Liver (tissue), 8 donors: ENCODE measurements at regions not wholly inside any gene's neighbourhood (a gene's known extent, or its start where the extent isn't known, plus 50 kb on each side); places are given as distances from the start of the nearest gene placed in this dataset.

Experiments
- DNase-seq: peaks from one replicate; pipeline ENCODE4 v3.0.0-alpha.2; 2017; ENCODE audit warnings: low spot score
- H3K27ac ChIP-seq, 2 donors: one replicate each; pipeline ENCODE4 v1.7.0; 2013; ENCODE audit warnings: inconsistent platforms in 2 of 2, low read length in 2 of 2, control low read depth in 1 of 2, low read depth in 1 of 2, mild to moderate bottlenecking in 1 of 2
- H3K27me3 ChIP-seq, 4 donors: one replicate each; pipeline versions ENCODE4 v1.6.1 to v1.7.0; 2013; ENCODE audit warnings: low read length in 3 of 4, inconsistent platforms in 1 of 4, mild to moderate bottlenecking in 1 of 4, moderate library complexity in 1 of 4; ENCODE audit not compliant: control insufficient read depth in 4 of 4, insufficient read depth in 4 of 4
- H3K36me3 ChIP-seq, 4 donors: one replicate each; pipeline versions ENCODE4 v1.6.1 to v1.7.0; 2013; ENCODE audit warnings: low read length in 3 of 4, mild to moderate bottlenecking in 3 of 4, low read depth in 1 of 4, moderate library complexity in 1 of 4; ENCODE audit not compliant: control insufficient read depth in 4 of 4, insufficient read depth in 3 of 4
- H3K4me1 ChIP-seq, 4 donors: one replicate each; pipeline versions ENCODE4 v1.6.1 to v1.7.0; 2013; ENCODE audit warnings: low read length in 3 of 4, mild to moderate bottlenecking in 3 of 4, moderate library complexity in 1 of 4; ENCODE audit not compliant: control insufficient read depth in 4 of 4, insufficient read depth in 4 of 4
- H3K4me3 ChIP-seq, 3 donors: one replicate each; pipeline versions ENCODE4 v1.6.1 to v1.7.0; 2013; ENCODE audit warnings: low read length in 3 of 3, control low read depth in 1 of 3, low read depth in 1 of 3, mild to moderate bottlenecking in 1 of 3
- H3K9ac ChIP-seq, 2 donors: one replicate each; pipeline ENCODE4 v1.7.0; 2013; ENCODE audit warnings: low read length in 2 of 2, mild to moderate bottlenecking in 2 of 2, moderate library complexity in 2 of 2, control low read depth in 1 of 2, low read depth in 1 of 2
- H3K9me3 ChIP-seq, 4 donors: one replicate each; pipeline versions ENCODE4 v1.6.1 to v1.7.0; 2013; ENCODE audit warnings: low read length in 3 of 4; ENCODE audit not compliant: control insufficient read depth in 4 of 4
- ATF3 ChIP-seq: IDR thresholded peaks from 2 replicates; pipeline ENCODE4 v1.6.1; 2016; ENCODE audit warnings: antibody characterized with exemption
- CTCF ChIP-seq: fragments of 150-350 bp; IDR thresholded peaks from 2 replicates; pipeline ENCODE4 v1.5.1; 2017; ENCODE audit warnings: improper control_type of control experiment, low read depth, low read length; ENCODE audit not compliant: missing input control
- EGR1 ChIP-seq, 2 donors: IDR thresholded peaks; 2 replicates each; pipeline ENCODE4 v1.6.1; 2016 to 2018; ENCODE audit warnings: antibody characterized with exemption in 2 of 2, low read depth in 2 of 2
- FOXA1 ChIP-seq: IDR thresholded peaks from 2 replicates; pipeline ENCODE4 v1.6.1; 2016; ENCODE audit warnings: antibody characterized with exemption
- FOXA2 ChIP-seq: IDR thresholded peaks from 2 replicates; pipeline ENCODE4 v1.6.1; 2016; ENCODE audit warnings: antibody characterized with exemption
- GABPA ChIP-seq, 2 donors: IDR thresholded peaks in 1 of 2; conservative IDR thresholded peaks in 1 of 2; 2 replicates each; pipeline ENCODE4 v1.6.1; 2016; ENCODE audit warnings: antibody characterized with exemption in 2 of 2, mild to moderate bottlenecking in 1 of 2, moderate library complexity in 1 of 2
- HNF4A ChIP-seq, 2 donors: conservative IDR thresholded peaks; 2 replicates each; pipeline ENCODE4 v1.6.1; 2016; ENCODE audit warnings: antibody characterized with exemption in 2 of 2, mild to moderate bottlenecking in 2 of 2
- HNF4G ChIP-seq: IDR thresholded peaks from 2 replicates; pipeline ENCODE4 v1.6.1; 2016; ENCODE audit warnings: antibody characterized with exemption
- JUND ChIP-seq, 2 donors: IDR thresholded peaks; 2 replicates each; pipeline ENCODE4 v1.6.1; 2016; ENCODE audit warnings: antibody characterized with exemption in 2 of 2
- MAX ChIP-seq: IDR thresholded peaks from 2 replicates; pipeline ENCODE4 v1.6.1; 2016; ENCODE audit warnings: antibody characterized with exemption
- NR2F2 ChIP-seq: IDR thresholded peaks from 2 replicates; pipeline ENCODE4 v1.6.1; 2016; ENCODE audit warnings: antibody characterized with exemption
- RAD21 ChIP-seq, 2 donors: IDR thresholded peaks; 2 replicates each; pipeline ENCODE4 v1.6.1; 2016; ENCODE audit warnings: antibody characterized with exemption in 2 of 2, mild to moderate bottlenecking in 2 of 2
- REST ChIP-seq: IDR thresholded peaks from 2 replicates; pipeline ENCODE4 v1.6.1; 2016; ENCODE audit warnings: antibody characterized with exemption, mild to moderate bottlenecking
- RXRA ChIP-seq, 2 donors: IDR thresholded peaks; 2 replicates each; pipeline ENCODE4 v1.6.1; 2017 to 2018; ENCODE audit warnings: antibody characterized with exemption in 2 of 2, mild to moderate bottlenecking in 1 of 2
- SP1 ChIP-seq: IDR thresholded peaks from 2 replicates; pipeline ENCODE4 v1.6.1; 2018; ENCODE audit warnings: antibody characterized with exemption, mild to moderate bottlenecking
- TAF1 ChIP-seq: conservative IDR thresholded peaks from 2 replicates; pipeline ENCODE4 v1.6.1; 2016; ENCODE audit warnings: antibody characterized with exemption, mild to moderate bottlenecking
- YY1 ChIP-seq: IDR thresholded peaks from 2 replicates; pipeline ENCODE4 v1.6.1; 2016; ENCODE audit warnings: antibody characterized with exemption, mild to moderate bottlenecking
- ZBTB33 ChIP-seq: IDR thresholded peaks from 2 replicates; pipeline ENCODE4 v1.6.1; 2016; ENCODE audit warnings: antibody characterized with exemption
- WGBS: extraction: QIAGEN DNeasy Blood & Tissue Kit; methylation state at CpG from one replicate; pipeline ENCODE4 v1.1.7; 2013; 5-methylcytosine and 5-hydroxymethylcytosine counted together
- donor health status: healthy.
- donor health status: healthy.
- donor health status: healthy.
- donor health status: healthy.
- donor health status: healthy.

- TF ChIP-seq JUND (IDR thresholded peaks at IDR 0.05): no peak
- no peak for TF ChIP-seq YY1
- DNase-seq: no peak
Measured at GRCh38 chr1:55886856-55887712, 671.9 kb upstream of the USP24 start.

GRCh38 chr1:55885619-55886018 lies 670.5 kb upstream of the USP24 start:
- H3K27ac ChIP-seq: no peak overlapping the region
- H3K27me3 ChIP-seq: no peaks in the 10 kb centered on the region
- H3K36me3 ChIP-seq: no peaks in the 10 kb centered on the region
- no peak for TF ChIP-seq FOXA1
- no peak for TF ChIP-seq ATF3
- no peak for TF ChIP-seq MAX
- no peak for TF ChIP-seq FOXA2
- TF ChIP-seq JUND (IDR thresholded peaks at IDR 0.05): no peak
- no peaks in the 10 kb centered on the region for H3K4me1 ChIP-seq
- 77% methylated on average over 2 of the region's 2 CpGs for WGBS
- no peak overlapping the region for H3K9ac ChIP-seq
- H3K4me3 ChIP-seq: no peak overlapping the region
- DNase-seq: no peak
- no peaks in the 10 kb centered on the region for H3K9me3 ChIP-seq

More at GRCh38 chr1:55886856-55887712, 671.9 kb upstream of the USP24 start:
- H3K27ac ChIP-seq: no peak overlapping the region
- WGBS: 81% methylated on average over 4 of the region's 4 CpGs
- H3K27me3 ChIP-seq: no peaks in the 10 kb centered on the region
- no peaks in the 10 kb centered on the region for H3K36me3 ChIP-seq
- no peak overlapping the region for H3K4me3 ChIP-seq
- H3K9me3 ChIP-seq: no peaks in the 10 kb centered on the region
- no peak overlapping the region for H3K9ac ChIP-seq
- no peaks in the 10 kb centered on the region for H3K4me1 ChIP-seq

GRCh38 chr1:55882931-55883330 lies 667.8 kb upstream of the USP24 start:
- WGBS: 82% methylated on average over 6 of the region's 6 CpGs
- Histone ChIP-seq H3K9ac (no peak overlapping the region), H3K36me3 (no peaks in the 10 kb centered on the region), H3K27me3 (peaks cover 0 to 3% (median 0%) of the 10 kb centered on the region in 4 donors), H3K4me1 (no peaks in the 10 kb centered on the region), H3K9me3 (no peaks in the 10 kb centered on the region), H3K4me3 (no peak overlapping the region), H3K27ac (no peak overlapping the region)
- TF ChIP-seq HNF4A (conservative IDR thresholded peaks at IDR 0.05) (no peak), NR2F2 (no peak), RAD21 (IDR thresholded peaks at IDR 0.05) (no peak), REST (no peak), YY1 (no peak), JUND (IDR thresholded peaks at IDR 0.05) (no peak), HNF4G (no peak), ATF3 (no peak), EGR1 (IDR thresholded peaks at IDR 0.05; ENCODE audit: low read depth in 2 of 2) (no peak), ZBTB33 (no peak), FOXA1 (no peak), CTCF (no peak), SP1 (no peak), MAX (no peak), GABPA (IDR thresholded peaks at IDR 0.05 in 1 of 2, conservative IDR thresholded peaks at IDR 0.05 in 1 of 2) (no peak), FOXA2 (no peak), RXRA (IDR thresholded peaks at IDR 0.05) (no peak), TAF1 (no peak)
- no peak for DNase-seq
